ENCODE measurements at regions not wholly inside any gene's neighbourhood (a gene's known extent, or its start where the extent isn't known, plus 50 kb on each side); places are given as distances from the start of the nearest gene placed in this dataset.

- H3K27ac ChIP-seq = no peak overlapping the region
- no peak for ATAC-seq (ENCODE audit: insufficient number of reproducible peaks, low FRiP score, low read depth)
- no peaks in the 10 kb centered on the region for H3K27me3 ChIP-seq (replicated peaks; ENCODE audit: insufficient read depth)
Observed at GRCh38 chr20:24273251-24273650, 196.2 kb upstream of the SYNDIG1 start.

GRCh38 chr20:24261351-24261750 is 208.1 kb upstream of the SYNDIG1 start:
- Histone ChIP-seq H3K27ac (no peak overlapping the region), H3K27me3 (replicated peaks; ENCODE audit: insufficient read depth) (no peaks in the 10 kb centered on the region), H3K36me3 (no peaks in the 10 kb centered on the region), H3K9me3 (no peaks in the 10 kb centered on the region), H3K4me1 (ENCODE audit: control insufficient read depth in 1 of 2, low read depth in 2 of 2) (no peaks in the 10 kb centered on the region), H3K4me3 (no peak overlapping the region)
- ATAC-seq (ENCODE audit: insufficient number of reproducible peaks, low FRiP score, low read depth) = no peak
- no peak for DNase-seq (ENCODE audit: low spot score)
- TF ChIP-seq CTCF (IDR thresholded peaks at IDR 0.05) = no peak

More at GRCh38 chr20:24273251-24273650, 196.2 kb upstream of the SYNDIG1 start:
- H3K9me3 ChIP-seq = no peaks in the 10 kb centered on the region
- H3K4me1 ChIP-seq (ENCODE audit: control insufficient read depth in 1 of 2, low read depth in 2 of 2) = no peaks in the 10 kb centered on the region
- H3K36me3 ChIP-seq = no peaks in the 10 kb centered on the region
- TF ChIP-seq CTCF (IDR thresholded peaks at IDR 0.05) = no peak
- no peak for DNase-seq (ENCODE audit: low spot score)
- H3K4me3 ChIP-seq = no peak overlapping the region

GRCh38 chr20:24257171-24257570 is 212.3 kb upstream of the SYNDIG1 start:
- no peaks in the 10 kb centered on the region for H3K4me1 ChIP-seq (ENCODE audit: control insufficient read depth in 1 of 2, low read depth in 2 of 2)
- TF ChIP-seq CTCF (IDR thresholded peaks at IDR 0.05) = no peak
- H3K36me3 ChIP-seq = no peaks in the 10 kb centered on the region
- ATAC-seq (ENCODE audit: insufficient number of reproducible peaks, low FRiP score, low read depth) = no peak
- H3K9me3 ChIP-seq = no peaks in the 10 kb centered on the region
- H3K27me3 ChIP-seq (replicated peaks; ENCODE audit: insufficient read depth) = no peaks in the 10 kb centered on the region
- no peak overlapping the region for H3K27ac ChIP-seq
- no peak overlapping the region for H3K4me3 ChIP-seq
- no peak for DNase-seq (ENCODE audit: low spot score)

GRCh38 chr20:24256307-24256706 is 213.1 kb upstream of the SYNDIG1 start:
- H3K4me1 ChIP-seq (ENCODE audit: control insufficient read depth in 1 of 2, low read depth in 2 of 2) = no peaks in the 10 kb centered on the region
- no peaks in the 10 kb centered on the region for H3K36me3 ChIP-seq
- H3K9me3 ChIP-seq = no peaks in the 10 kb centered on the region
- H3K4me3 ChIP-seq = no peak overlapping the region
- ATAC-seq (ENCODE audit: insufficient number of reproducible peaks, low FRiP score, low read depth) (no peak), DNase-seq (ENCODE audit: low spot score) (no peak)
- H3K27me3 ChIP-seq (replicated peaks; ENCODE audit: insufficient read depth) = no peaks in the 10 kb centered on the region
- H3K27ac ChIP-seq = no peak overlapping the region
- TF ChIP-seq CTCF (IDR thresholded peaks at IDR 0.05) = no peak

GRCh38 chr20:24254480-24254879 is 214.9 kb upstream of the SYNDIG1 start:
- no peaks in the 10 kb centered on the region for H3K9me3 ChIP-seq
- no peak for TF ChIP-seq CTCF (IDR thresholded peaks at IDR 0.05)
- H3K4me3 ChIP-seq = no peak overlapping the region
- ATAC-seq (ENCODE audit: insufficient number of reproducible peaks, low FRiP score, low read depth) (no peak), DNase-seq (ENCODE audit: low spot score) (no peak)
- no peak overlapping the region for H3K27ac ChIP-seq
- no peaks in the 10 kb centered on the region for H3K4me1 ChIP-seq (ENCODE audit: control insufficient read depth in 1 of 2, low read depth in 2 of 2)
- H3K36me3 ChIP-seq = no peaks in the 10 kb centered on the region
- no peaks in the 10 kb centered on the region for H3K27me3 ChIP-seq (replicated peaks; ENCODE audit: insufficient read depth)
